ENCODE measurements at regions not wholly inside any gene's neighbourhood (a gene's known extent, or its start where the extent isn't known, plus 50 kb on each side); places are given as distances from the start of the nearest gene placed in this dataset.

DNA sequence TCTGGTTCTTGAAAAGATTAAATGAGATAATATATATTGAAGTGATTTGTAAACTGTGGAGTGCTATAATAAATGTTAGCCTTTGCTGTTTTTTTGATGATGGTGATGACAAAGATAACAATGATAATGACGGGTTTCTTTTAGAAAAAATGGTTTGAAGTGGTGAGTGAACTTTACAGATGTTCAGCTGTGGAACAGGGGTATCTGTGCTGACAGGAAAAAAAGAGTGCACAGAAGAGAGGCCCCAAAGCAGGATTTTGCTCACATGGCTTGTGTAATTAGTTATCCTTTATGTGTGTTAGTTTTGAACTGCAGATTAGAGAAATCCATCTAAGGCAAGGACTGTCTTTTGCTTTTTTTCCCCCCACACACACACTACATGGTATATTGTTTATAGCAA is 119.2 kb downstream of the CYSLTR2 start:
- 0 out of 2 replicates have a peak, but pooled peaks cover 3% of the 10 kb centered on the region for H3K4me1 ChIP-seq (ENCODE audit: control insufficient read depth, low read length)
- no peak overlapping the region for H3K27ac ChIP-seq (ENCODE audit: low read depth, low read length)
- H3K9me3 ChIP-seq (ENCODE audit: control insufficient read depth, insufficient read depth, low read length) = no peaks in the 10 kb centered on the region
- H3K79me2 ChIP-seq (ENCODE audit: control insufficient read depth, low read length) = no peaks in the 10 kb centered on the region
- TF ChIP-seq CTCF (IDR thresholded peaks at IDR 0.05; ENCODE audit: low read depth, low read length, poor library complexity, severe bottlenecking) = no peak
- no peak for TF ChIP-seq EZH2phosphoT487 (IDR thresholded peaks at IDR 0.05; ENCODE audit: borderline replicate concordance, low read length)
- H3K27me3 ChIP-seq (ENCODE audit: control insufficient read depth, low read length) = peaks cover 23% of the 10 kb centered on the region
- no peak overlapping the region for H3K4me2 ChIP-seq (ENCODE audit: low read length)
- no peak overlapping the region for H3K4me3 ChIP-seq (ENCODE audit: low read length)
- H4K20me1 ChIP-seq (ENCODE audit: control insufficient read depth, insufficient read depth, low read depth, low read length) = no peaks in the 10 kb centered on the region
- no peaks in the 10 kb centered on the region for H3K36me3 ChIP-seq (ENCODE audit: control insufficient read depth, low read length)
- H3K9me2 ChIP-seq (replicated peaks; ENCODE audit: control insufficient read depth, low read length) = no peaks in the 10 kb centered on the region
- H3F3A ChIP-seq (ENCODE audit: control insufficient read depth, insufficient read depth) = no peaks in the 10 kb centered on the region

DNA sequence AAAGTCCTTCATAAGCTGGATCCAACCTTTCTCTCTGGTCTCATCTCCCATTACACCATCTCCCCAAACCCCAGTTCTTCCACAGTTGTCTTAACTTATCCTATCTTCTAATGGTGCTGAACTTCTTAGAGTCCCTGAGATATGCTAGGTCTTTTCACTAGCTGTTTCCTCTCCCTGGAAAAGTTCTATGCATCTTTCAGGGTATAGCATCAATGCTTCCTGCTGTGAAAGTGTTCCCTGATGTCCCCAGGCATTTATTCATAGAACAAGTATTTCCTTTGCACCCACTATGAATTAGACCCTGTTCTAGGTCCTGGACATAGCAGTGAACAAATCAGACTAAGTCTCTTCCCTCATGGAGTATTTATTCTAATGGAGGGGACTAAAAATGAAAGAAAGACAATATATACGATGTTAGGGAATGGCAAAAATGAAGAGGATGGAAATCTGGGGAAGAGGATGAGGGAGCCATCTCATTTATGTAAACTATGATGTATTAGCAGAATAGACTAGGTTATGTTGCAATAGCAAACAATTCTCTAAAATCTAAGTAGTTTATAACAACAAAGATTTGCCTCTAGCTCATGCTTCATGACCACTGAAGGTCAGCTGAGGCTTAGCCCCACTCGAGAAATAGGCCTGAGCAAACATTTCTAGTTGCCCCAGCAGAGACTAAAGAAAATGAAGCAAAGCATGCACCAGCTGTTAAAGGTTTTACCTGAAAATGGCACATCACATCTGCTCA is 120.0 kb downstream of the CYSLTR2 start:
- Histone ChIP-seq H3K27ac (ENCODE audit: low read depth, low read length) (no peak overlapping the region), H3K27me3 (ENCODE audit: control insufficient read depth, low read length) (peaks cover 20% of the 10 kb centered on the region), H3K79me2 (ENCODE audit: control insufficient read depth, low read length) (no peaks in the 10 kb centered on the region), H3K4me3 (ENCODE audit: low read length) (no peak overlapping the region), H3K9me3 (ENCODE audit: control insufficient read depth, insufficient read depth, low read length) (no peaks in the 10 kb centered on the region), H3K4me2 (ENCODE audit: low read length) (no peak overlapping the region), H4K20me1 (ENCODE audit: control insufficient read depth, insufficient read depth, low read depth, low read length) (no peaks in the 10 kb centered on the region), H3K4me1 (ENCODE audit: control insufficient read depth, low read length) (0 out of 2 replicates have a peak, but pooled peaks cover 2% of the 10 kb centered on the region), H3K36me3 (ENCODE audit: control insufficient read depth, low read length) (no peaks in the 10 kb centered on the region), H3F3A (ENCODE audit: control insufficient read depth, insufficient read depth) (no peaks in the 10 kb centered on the region), H3K9me2 (replicated peaks; ENCODE audit: control insufficient read depth, low read length) (no peaks in the 10 kb centered on the region)
- TF ChIP-seq EZH2phosphoT487 (IDR thresholded peaks at IDR 0.05; ENCODE audit: borderline replicate concordance, low read length) (no peak), CTCF (IDR thresholded peaks at IDR 0.05; ENCODE audit: low read depth, low read length, poor library complexity, severe bottlenecking) (no peak)

DNA sequence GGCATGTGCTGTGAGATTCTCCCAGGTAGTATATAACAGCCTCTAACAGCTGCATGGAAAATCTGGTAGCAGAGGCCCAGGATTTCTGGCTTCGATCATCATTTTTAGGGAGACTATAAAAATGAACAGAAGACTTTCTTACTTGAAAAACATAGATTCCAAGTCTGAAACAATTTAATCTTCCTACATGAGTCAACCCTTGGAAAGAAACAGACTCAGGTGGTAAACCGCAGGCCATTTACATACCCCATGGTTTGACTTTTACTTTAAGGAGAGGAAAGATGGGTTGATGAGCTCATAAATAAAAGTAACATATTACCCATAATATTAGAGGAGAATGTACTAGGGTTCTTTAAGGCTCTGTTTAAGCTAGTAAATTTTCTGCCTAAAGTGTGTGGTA is 121.6 kb downstream of the CYSLTR2 start:
- H3K4me3 ChIP-seq (ENCODE audit: low read length) = no peak overlapping the region
- no peaks in the 10 kb centered on the region for H4K20me1 ChIP-seq (ENCODE audit: control insufficient read depth, insufficient read depth, low read depth, low read length)
- no peaks in the 10 kb centered on the region for H3K79me2 ChIP-seq (ENCODE audit: control insufficient read depth, low read length)
- H3K27me3 ChIP-seq (ENCODE audit: control insufficient read depth, low read length) = peaks cover 19% of the 10 kb centered on the region
- no peaks in the 10 kb centered on the region for H3K9me2 ChIP-seq (replicated peaks; ENCODE audit: control insufficient read depth, low read length)
- no peaks in the 10 kb centered on the region for H3F3A ChIP-seq (ENCODE audit: control insufficient read depth, insufficient read depth)
- H3K36me3 ChIP-seq (ENCODE audit: control insufficient read depth, low read length) = no peaks in the 10 kb centered on the region
- TF ChIP-seq CTCF (IDR thresholded peaks at IDR 0.05; ENCODE audit: low read depth, low read length, poor library complexity, severe bottlenecking) = no peak
- no peak for TF ChIP-seq EZH2phosphoT487 (IDR thresholded peaks at IDR 0.05; ENCODE audit: borderline replicate concordance, low read length)
- H3K27ac ChIP-seq (ENCODE audit: low read depth, low read length) = no peak overlapping the region
- no peaks in the 10 kb centered on the region for H3K4me1 ChIP-seq (ENCODE audit: control insufficient read depth, low read length)
- H3K4me2 ChIP-seq (ENCODE audit: low read length) = no peak overlapping the region
- H3K9me3 ChIP-seq (ENCODE audit: control insufficient read depth, insufficient read depth, low read length) = peaks cover 3% of the 10 kb centered on the region; the same call in 1 of the 2 replicates

All from DOHH2 (cell line).